ENCODE measurements at regions not wholly inside any gene's neighbourhood (a gene's known extent, or its start where the extent isn't known, plus 50 kb on each side); places are given as distances from the start of the nearest gene placed in this dataset.

- H3K27me3 ChIP-seq (replicated peaks in 1 of 4; ENCODE audit: control extremely low read depth in 1 of 4, control insufficient read depth in 3 of 4, insufficient read depth in 4 of 4, low read length in 3 of 4) = peaks cover 0 to 7% (median 0%) of the 10 kb centered on the region in 4 experiments
- POLR2A ChIA-PET = no interaction called here
- no peak overlapping the region for H3K4me3 ChIP-seq (ENCODE audit: control extremely low read depth in 1 of 5, extremely low read depth in 1 of 5, insufficient read depth in 1 of 5, low read depth in 2 of 5, low read length in 4 of 5)
- Mint-ChIP-seq H3K9me3 (ENCODE audit: insufficient read depth) (no peaks in the 10 kb centered on the region), H3K4me3 (no peak overlapping the region), H3K27me3 (peaks cover 29% of the 10 kb centered on the region), H3K27ac (no peak overlapping the region), H3K4me1 (no peaks in the 10 kb centered on the region)
- no peak overlapping the region for H3K4me2 ChIP-seq (replicated peaks; ENCODE audit: low read depth, low read length, poor library complexity, severe bottlenecking)
- 88% methylated on average over 1 of the region's 1 CpG for WGBS (ENCODE audit: insufficient coverage)
- H2AFZ ChIP-seq (ENCODE audit: insufficient read depth, low read depth, low read length, poor library complexity, severe bottlenecking) = no peak overlapping the region
- no peak overlapping the region for H3K9ac ChIP-seq (ENCODE audit: low read length)
- no peaks in the 10 kb centered on the region for H3K36me3 ChIP-seq (replicated peaks in 1 of 2; ENCODE audit: control extremely low read depth in 1 of 2, control insufficient read depth in 1 of 2, extremely low read depth in 1 of 2, insufficient read depth in 2 of 2, low read length in 1 of 2)
- intact Hi-C loops (cut with micrococcal nuclease) = no loop called here
- TF ChIP-seq EZH2 (IDR thresholded peaks at IDR 0.05; ENCODE audit: borderline replicate concordance, insufficient read depth, low read depth, low read length, poor library complexity, severe bottlenecking) = no peak
- no peaks in the 10 kb centered on the region for H3K79me2 ChIP-seq (ENCODE audit: control insufficient read depth, insufficient read depth, low read length)
- H3K4me1 ChIP-seq (ENCODE audit: control insufficient read depth in 2 of 2, insufficient read depth in 2 of 2, low read length in 2 of 2) = no peaks in the 10 kb centered on the region
- H4K20me1 ChIP-seq (ENCODE audit: control insufficient read depth, insufficient read depth, low read length, poor library complexity, severe bottlenecking) = no peaks in the 10 kb centered on the region
- no peak for ATAC-seq (ENCODE audit: low read depth)
- CTCF ChIA-PET = no interaction called here
- no peak for DNase-seq
- H3K27ac ChIP-seq (ENCODE audit: low read length in 2 of 2) = no peak overlapping the region
- no peaks in the 10 kb centered on the region for H3K9me3 ChIP-seq (ENCODE audit: control extremely low read depth in 1 of 3, control insufficient read depth in 2 of 3, insufficient read depth in 1 of 3, low read length in 2 of 3)
These were observed 107.7 kb upstream of the TMPRSS2 start for GRCh38 chr21:41615613-41616012.

DNA sequence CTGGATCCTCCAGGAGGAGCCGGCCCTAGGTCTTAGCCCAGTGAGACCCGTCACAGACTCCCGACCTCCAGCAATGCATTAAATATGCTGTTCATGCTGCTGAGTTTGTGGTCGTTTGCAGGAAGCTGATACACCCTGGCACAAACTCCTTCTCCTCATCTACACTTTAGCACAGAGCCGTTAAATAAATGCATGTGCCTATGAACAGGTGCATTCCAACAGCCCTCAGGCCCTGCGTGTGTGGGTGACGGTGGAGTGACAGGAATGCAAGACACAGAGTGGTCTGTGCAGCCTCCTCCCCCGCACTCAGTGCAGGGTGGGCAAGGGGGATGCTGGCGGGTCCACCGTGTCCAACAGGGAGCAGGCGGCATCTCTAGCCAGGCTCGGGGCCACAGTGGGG, 106.6 kb upstream of the TMPRSS2 start:
- Histone ChIP-seq H3K9ac (ENCODE audit: low read length) (no peak overlapping the region), H3K9me3 (ENCODE audit: control extremely low read depth in 1 of 3, control insufficient read depth in 2 of 3, insufficient read depth in 1 of 3, low read length in 2 of 3) (no peaks in the 10 kb centered on the region), H3K27ac (ENCODE audit: low read length in 2 of 2) (no peak overlapping the region), H3K4me3 (ENCODE audit: control extremely low read depth in 1 of 5, extremely low read depth in 1 of 5, insufficient read depth in 1 of 5, low read depth in 2 of 5, low read length in 4 of 5) (no peak overlapping the region), H3K4me1 (ENCODE audit: control insufficient read depth in 2 of 2, insufficient read depth in 2 of 2, low read length in 2 of 2) (no peaks in the 10 kb centered on the region), H3K36me3 (replicated peaks in 1 of 2; ENCODE audit: control extremely low read depth in 1 of 2, control insufficient read depth in 1 of 2, extremely low read depth in 1 of 2, insufficient read depth in 2 of 2, low read length in 1 of 2) (no peaks in the 10 kb centered on the region), H3K4me2 (replicated peaks; ENCODE audit: low read depth, low read length, poor library complexity, severe bottlenecking) (no peak overlapping the region), H2AFZ (ENCODE audit: insufficient read depth, low read depth, low read length, poor library complexity, severe bottlenecking) (no peak overlapping the region), H4K20me1 (ENCODE audit: control insufficient read depth, insufficient read depth, low read length, poor library complexity, severe bottlenecking) (no peaks in the 10 kb centered on the region), H3K79me2 (ENCODE audit: control insufficient read depth, insufficient read depth, low read length) (no peaks in the 10 kb centered on the region), H3K27me3 (replicated peaks in 1 of 4; ENCODE audit: control extremely low read depth in 1 of 4, control insufficient read depth in 3 of 4, insufficient read depth in 4 of 4, low read length in 3 of 4) (peaks cover 0 to 17% (median 0%) of the 10 kb centered on the region in 4 experiments)
- intact Hi-C loops (cut with micrococcal nuclease) = no loop called here
- Mint-ChIP-seq H3K9me3 (ENCODE audit: insufficient read depth) (no peaks in the 10 kb centered on the region), H3K27me3 (peaks cover 32% of the 10 kb centered on the region), H3K4me3 (no peak overlapping the region), H3K27ac (no peak overlapping the region), H3K4me1 (no peaks in the 10 kb centered on the region)
- ChIA-PET CTCF (no interaction called here), POLR2A (no interaction called here)
- ATAC-seq (ENCODE audit: low read depth) (no peak), DNase-seq (no peak)
- TF ChIP-seq CTCF (IDR thresholded peaks at IDR 0.05) = no peak
- TF ChIP-seq EZH2 (IDR thresholded peaks at IDR 0.05; ENCODE audit: borderline replicate concordance, insufficient read depth, low read depth, low read length, poor library complexity, severe bottlenecking) = no peak
- 71% methylated on average over 6 of the region's 12 CpGs for WGBS (ENCODE audit: insufficient coverage)
